Brain microvascular endothelial cell (primary cell): ENCODE measurements at regions not wholly inside any gene's neighbourhood (a gene's known extent, or its start where the extent isn't known, plus 50 kb on each side); places are given as distances from the start of the nearest gene placed in this dataset.

ENCODE experiments used
- DNase-seq: peaks from one replicate; pipeline ENCODE4 v3.0.0-alpha.2; 2020
- H3K27ac ChIP-seq: fragments of 250-450 bp; sonication (Bioruptor Pico); 2 replicates; pipeline ENCODE4 v1.5.1; 2020; ENCODE audit warnings: mild to moderate bottlenecking, moderate library complexity
- H3K27me3 ChIP-seq: fragments of 250-450 bp; sonication (Bioruptor Pico); replicated peaks from 2 replicates; pipeline ENCODE4 v1.5.1; 2020; ENCODE audit warnings: mild to moderate bottlenecking
- H3K36me3 ChIP-seq: fragments of 250-450 bp; sonication (Bioruptor Pico); replicated peaks from 2 replicates; pipeline ENCODE4 v1.5.1; 2020; ENCODE audit warnings: mild to moderate bottlenecking
- H3K4me3 ChIP-seq: 2 replicates; pipeline ENCODE4 v1.5.1; 2011; ENCODE audit warnings: low read depth, mild to moderate bottlenecking, control low read depth, low read length, moderate library complexity
- CTCF ChIP-seq: IDR thresholded peaks from 2 replicates; pipeline ENCODE4 v1.5.1; 2011; ENCODE audit warnings: low read depth, mild to moderate bottlenecking, moderate library complexity, low read length, control low read depth, inconsistent platforms; ENCODE audit errors: missing control alignments
- in situ Hi-C: cut with HindIII; loops from 2 replicates; pipeline ENCODE4 v1.10.0; 2017; ENCODE audit warnings: low sequenced_read_pairs, low pct_ligation_motif_present

DNA sequence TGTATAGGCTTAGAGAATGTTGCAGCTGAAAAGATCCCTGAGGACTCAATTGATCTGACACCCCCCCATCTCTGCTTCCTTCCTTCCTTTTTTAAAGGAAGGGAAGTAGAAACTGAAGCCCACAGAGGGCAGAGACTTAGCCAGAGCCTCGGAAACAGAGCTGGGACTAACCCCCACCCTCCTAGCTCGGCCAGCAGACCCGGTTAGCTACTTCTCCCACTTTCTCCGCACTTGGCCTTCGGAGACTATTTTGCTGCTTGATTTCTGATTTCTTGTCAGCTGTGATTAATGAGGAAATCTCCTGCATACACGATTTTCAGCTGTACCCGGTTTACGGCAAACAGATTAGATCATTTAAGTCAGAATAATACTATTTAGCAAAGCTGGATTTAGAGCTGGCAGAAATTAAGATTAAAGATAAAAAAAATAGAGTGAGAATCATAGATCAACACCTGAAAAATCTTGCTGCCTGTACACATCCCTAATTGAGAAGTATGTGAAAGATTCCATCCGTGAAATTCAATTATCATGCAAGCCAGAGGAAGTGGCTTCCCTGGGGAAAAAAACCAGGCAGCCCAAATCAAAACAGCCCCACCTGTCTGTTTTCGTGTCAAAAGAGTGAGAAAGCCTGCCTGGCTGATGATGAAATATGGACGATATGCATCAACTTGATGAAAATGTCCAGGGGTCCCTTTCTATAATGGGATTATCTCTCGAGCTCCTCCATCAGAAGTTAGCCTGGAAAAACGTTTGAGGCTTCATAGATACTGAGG lies 159.5 kb upstream of the SHB start:
- no peak for DNase-seq
- H3K27me3 ChIP-seq, result peaks cover 25% of the 10 kb centered on the region
- no peak overlapping the region for H3K4me3 ChIP-seq
- in situ Hi-C loops, result no loop called here
- H3K27ac ChIP-seq, result no peak overlapping the region
- no peaks in the 10 kb centered on the region for H3K36me3 ChIP-seq
- TF ChIP-seq CTCF, result no peak

DNA sequence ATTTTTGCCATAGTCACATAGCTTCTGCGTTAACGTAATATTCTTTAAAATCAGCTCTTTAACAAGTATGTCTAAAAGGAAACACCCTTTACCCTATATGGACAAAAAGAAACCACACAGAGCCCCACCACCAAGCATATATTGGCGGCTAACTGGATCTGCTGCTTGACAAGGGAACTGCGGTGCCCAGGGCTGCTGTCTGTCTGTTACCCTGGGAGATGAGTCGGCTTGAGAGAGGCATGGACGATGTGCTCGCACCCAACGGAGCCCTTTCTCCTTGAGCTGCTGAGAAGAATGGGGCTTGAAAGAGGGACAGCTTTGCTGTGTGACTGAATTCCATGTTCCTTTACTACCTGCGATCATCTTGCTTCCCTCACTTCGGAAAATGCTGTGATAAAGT lies 158.6 kb upstream of the SHB start:
- H3K27me3 ChIP-seq, result peaks cover 27% of the 10 kb centered on the region
- TF ChIP-seq CTCF, result no peak
- in situ Hi-C loops, result no loop called here
- H3K36me3 ChIP-seq, result no peaks in the 10 kb centered on the region
- H3K27ac ChIP-seq, result no peak overlapping the region
- H3K4me3 ChIP-seq, result no peak overlapping the region
- peak; percentile 20 for DNase-seq

GRCh38 chr9:38227061-38227540 lies 158.1 kb upstream of the SHB start:
- peak; percentile 76 for DNase-seq
- in situ Hi-C loops, result no loop called here
- peak overlapping the region; percentile 5 for H3K4me3 ChIP-seq

GRCh38 chr9:38226491-38226951 lies 157.5 kb upstream of the SHB start:
- Histone ChIP-seq H3K27me3 (peaks cover 27% of the 10 kb centered on the region), H3K36me3 (no peaks in the 10 kb centered on the region), H3K4me3 (no peak overlapping the region), H3K27ac (no peak overlapping the region)
- in situ Hi-C loops, result no loop called here
- no peak for DNase-seq
- no peak for TF ChIP-seq CTCF

More at GRCh38 chr9:38227061-38227540, 158.1 kb upstream of the SHB start:
- Histone ChIP-seq H3K27me3 (peaks cover 27% of the 10 kb centered on the region), H3K36me3 (no peaks in the 10 kb centered on the region), H3K27ac (no peak overlapping the region)
- no peak for TF ChIP-seq CTCF

DNA sequence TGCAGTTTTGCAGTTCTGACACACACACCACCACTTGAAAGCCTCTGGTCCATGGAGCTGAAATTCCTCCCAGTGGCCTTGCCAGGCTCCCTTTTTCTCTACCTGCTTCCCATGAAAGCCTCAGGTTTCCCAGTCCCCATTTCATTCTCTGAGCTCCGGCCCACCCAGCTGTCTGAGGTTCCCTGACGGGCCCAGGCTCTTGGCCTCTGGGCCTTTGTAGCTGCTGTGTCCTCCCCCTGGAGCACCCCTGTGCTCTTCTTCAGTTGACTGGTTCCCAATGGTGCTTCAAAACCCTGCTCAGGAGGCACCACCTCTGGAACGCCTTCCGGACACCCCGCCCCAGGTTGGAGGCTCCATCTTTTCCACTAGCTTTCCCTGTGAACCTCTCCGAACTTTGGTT lies 155.9 kb upstream of the SHB start:
- no peaks in the 10 kb centered on the region for H3K36me3 ChIP-seq
- in situ Hi-C loops, result no loop called here
- H3K27me3 ChIP-seq, result peaks cover 20% of the 10 kb centered on the region
- H3K27ac ChIP-seq, result no peak overlapping the region
- no peak overlapping the region for H3K4me3 ChIP-seq
- DNase-seq, result no peak
- no peak for TF ChIP-seq CTCF
